ENCODE measurements at regions not wholly inside any gene's neighbourhood (a gene's known extent, or its start where the extent isn't known, plus 50 kb on each side); places are given as distances from the start of the nearest gene placed in this dataset.
"Not testable (repeated sequence)": the region's sequence is repeated elsewhere in the genome, so short reads cannot be mapped to it uniquely, and the experiment has no call there.

- H3K4me3 ChIP-seq: no peak overlapping the region
- 87 to 92% methylated on average over 9 of the region's 9 CpGs for WGBS, 2 donors
- H3K9me3 ChIP-seq (ENCODE audit: control insufficient read depth in 4 of 4, insufficient read depth in 3 of 4, low read length in 3 of 4): no peaks in the 10 kb centered on the region
- no peaks in the 10 kb centered on the region for H3K36me3 ChIP-seq (ENCODE audit: control insufficient read depth in 4 of 4, insufficient read depth in 4 of 4, low read length in 4 of 4)
- no peaks in the 10 kb centered on the region for H3K4me1 ChIP-seq (ENCODE audit: control insufficient read depth in 5 of 5, insufficient read depth in 5 of 5, low read length in 5 of 5)
- H3K27ac ChIP-seq (ENCODE audit: low read depth in 1 of 2, low read length in 1 of 2): no peak overlapping the region
- H3K27me3 ChIP-seq (ENCODE audit: control insufficient read depth in 3 of 3, insufficient read depth in 3 of 3, low read length in 2 of 3): no peaks in the 10 kb centered on the region
- no peak for TF ChIP-seq CTCF (IDR thresholded peaks at IDR 0.05; ENCODE audit: control extremely low read depth, extremely low read depth)
- H3K9ac ChIP-seq (ENCODE audit: insufficient read depth in 1 of 2, low read length in 2 of 2): no peak overlapping the region
- DNase-seq (no peak), ATAC-seq (ENCODE audit: insufficient read depth, low FRiP score) (no peak)
Observed at GRCh38 chr15:31615643-31616415, 289.2 kb downstream of the KLF13 start.

- H3K4me3 ChIP-seq; H3K4me1 ChIP-seq (ENCODE audit: control insufficient read depth in 5 of 5, insufficient read depth in 5 of 5, low read length in 5 of 5); H3K36me3 ChIP-seq (ENCODE audit: control insufficient read depth in 4 of 4, insufficient read depth in 4 of 4, low read length in 4 of 4); H3K9me3 ChIP-seq (ENCODE audit: control insufficient read depth in 4 of 4, insufficient read depth in 3 of 4, low read length in 3 of 4); H3K27ac ChIP-seq (ENCODE audit: low read depth in 1 of 2, low read length in 1 of 2); H3K27me3 ChIP-seq (ENCODE audit: control insufficient read depth in 3 of 3, insufficient read depth in 3 of 3, low read length in 2 of 3); DNase-seq; ATAC-seq (ENCODE audit: insufficient read depth, low FRiP score); H3K9ac ChIP-seq (ENCODE audit: insufficient read depth in 1 of 2, low read length in 2 of 2): not testable (repeated sequence)
- 77 to 90% methylated on average over 11 of the region's 11 CpGs for WGBS, 2 donors
Observed at GRCh38 chr15:31623297-31623696, 296.7 kb downstream of the KLF13 start.

- H3K4me3 ChIP-seq; ATAC-seq (ENCODE audit: insufficient read depth, low FRiP score); H3K9me3 ChIP-seq (ENCODE audit: control insufficient read depth in 4 of 4, insufficient read depth in 3 of 4, low read length in 3 of 4); H3K36me3 ChIP-seq (ENCODE audit: control insufficient read depth in 4 of 4, insufficient read depth in 4 of 4, low read length in 4 of 4); H3K27ac ChIP-seq (ENCODE audit: low read depth in 1 of 2, low read length in 1 of 2); H3K4me1 ChIP-seq (ENCODE audit: control insufficient read depth in 5 of 5, insufficient read depth in 5 of 5, low read length in 5 of 5); H3K27me3 ChIP-seq (ENCODE audit: control insufficient read depth in 3 of 3, insufficient read depth in 3 of 3, low read length in 2 of 3); H3K9ac ChIP-seq (ENCODE audit: insufficient read depth in 1 of 2, low read length in 2 of 2); DNase-seq: not testable (repeated sequence)
- WGBS, 2 donors: 63 to 95% methylated on average over 1 of the region's 1 CpG
Observed at GRCh38 chr15:31624115-31624514, 297.5 kb downstream of the KLF13 start.

GRCh38 chr15:31635715-31636114 is 309.1 kb downstream of the KLF13 start:
- H3K9ac ChIP-seq (ENCODE audit: insufficient read depth in 1 of 2, low read length in 2 of 2); DNase-seq; H3K27me3 ChIP-seq (ENCODE audit: control insufficient read depth in 3 of 3, insufficient read depth in 3 of 3, low read length in 2 of 3); H3K27ac ChIP-seq (ENCODE audit: low read depth in 1 of 2, low read length in 1 of 2); H3K4me1 ChIP-seq (ENCODE audit: control insufficient read depth in 5 of 5, insufficient read depth in 5 of 5, low read length in 5 of 5); H3K36me3 ChIP-seq (ENCODE audit: control insufficient read depth in 4 of 4, insufficient read depth in 4 of 4, low read length in 4 of 4); ATAC-seq (ENCODE audit: insufficient read depth, low FRiP score); H3K4me3 ChIP-seq: not testable (repeated sequence)
- 60 to 67% methylated on average over 6 of the region's 6 CpGs for WGBS, 2 donors
- peaks cover 0 to 11% (median 0%) of the 10 kb centered on the region in 4 donors for H3K9me3 ChIP-seq (ENCODE audit: control insufficient read depth in 4 of 4, insufficient read depth in 3 of 4, low read length in 3 of 4)

GRCh38 chr15:31636911-31637310 is 310.3 kb downstream of the KLF13 start:
- 76 to 77% methylated on average over 1 of the region's 1 CpG for WGBS, 2 donors
- not testable (repeated sequence) for H3K27me3 ChIP-seq (ENCODE audit: control insufficient read depth in 3 of 3, insufficient read depth in 3 of 3, low read length in 2 of 3); H3K9ac ChIP-seq (ENCODE audit: insufficient read depth in 1 of 2, low read length in 2 of 2); H3K4me1 ChIP-seq (ENCODE audit: control insufficient read depth in 5 of 5, insufficient read depth in 5 of 5, low read length in 5 of 5); H3K4me3 ChIP-seq; DNase-seq; H3K36me3 ChIP-seq (ENCODE audit: control insufficient read depth in 4 of 4, insufficient read depth in 4 of 4, low read length in 4 of 4); ATAC-seq (ENCODE audit: insufficient read depth, low FRiP score); H3K27ac ChIP-seq (ENCODE audit: low read depth in 1 of 2, low read length in 1 of 2)
- H3K9me3 ChIP-seq (ENCODE audit: control insufficient read depth in 4 of 4, insufficient read depth in 3 of 4, low read length in 3 of 4): peaks cover 0 to 11% (median 0%) of the 10 kb centered on the region in 4 donors

GRCh38 chr15:31643955-31644354 is 317.3 kb downstream of the KLF13 start:
- H3K36me3 ChIP-seq (ENCODE audit: control insufficient read depth in 4 of 4, insufficient read depth in 4 of 4, low read length in 4 of 4); DNase-seq; H3K9ac ChIP-seq (ENCODE audit: insufficient read depth in 1 of 2, low read length in 2 of 2); H3K27me3 ChIP-seq (ENCODE audit: control insufficient read depth in 3 of 3, insufficient read depth in 3 of 3, low read length in 2 of 3); ATAC-seq (ENCODE audit: insufficient read depth, low FRiP score); H3K9me3 ChIP-seq (ENCODE audit: control insufficient read depth in 4 of 4, insufficient read depth in 3 of 4, low read length in 3 of 4); H3K27ac ChIP-seq (ENCODE audit: low read depth in 1 of 2, low read length in 1 of 2); H3K4me1 ChIP-seq (ENCODE audit: control insufficient read depth in 5 of 5, insufficient read depth in 5 of 5, low read length in 5 of 5); H3K4me3 ChIP-seq: not testable (repeated sequence)
- 73 to 80% methylated on average over 3 of the region's 5 CpGs for WGBS, 2 donors

GRCh38 chr15:31644761-31645160 is 318.1 kb downstream of the KLF13 start:
- not testable (repeated sequence) for H3K36me3 ChIP-seq (ENCODE audit: control insufficient read depth in 4 of 4, insufficient read depth in 4 of 4, low read length in 4 of 4); H3K9ac ChIP-seq (ENCODE audit: insufficient read depth in 1 of 2, low read length in 2 of 2); H3K4me1 ChIP-seq (ENCODE audit: control insufficient read depth in 5 of 5, insufficient read depth in 5 of 5, low read length in 5 of 5); DNase-seq; ATAC-seq (ENCODE audit: insufficient read depth, low FRiP score); H3K9me3 ChIP-seq (ENCODE audit: control insufficient read depth in 4 of 4, insufficient read depth in 3 of 4, low read length in 3 of 4); H3K27me3 ChIP-seq (ENCODE audit: control insufficient read depth in 3 of 3, insufficient read depth in 3 of 3, low read length in 2 of 3); H3K27ac ChIP-seq (ENCODE audit: low read depth in 1 of 2, low read length in 1 of 2); H3K4me3 ChIP-seq
- 72 to 80% methylated on average over 3 of the region's 3 CpGs for WGBS, 2 donors

Measured in lung (tissue), 11 donors.